Loucy (cell line): ENCODE measurements at regions not wholly inside any gene's neighbourhood (a gene's known extent, or its start where the extent isn't known, plus 50 kb on each side); places are given as distances from the start of the nearest gene placed in this dataset.

Experiments
- H2AFZ ChIP-seq: fragments of 200-600 bp; sonication (generic); 2 replicates; pipeline ENCODE4 v1.6.0; 2016; ENCODE audit warnings: antibody characterized with exemption, mild to moderate bottlenecking, low read length, moderate library complexity
- H3F3A ChIP-seq: fragments of 200-600 bp; 2 replicates; pipeline ENCODE4 v1.6.0; 2016; ENCODE audit warnings: antibody characterized with exemption, low read depth, mild to moderate bottlenecking
- H3K27me3 ChIP-seq: fragments of 200-600 bp; sonication (generic); 2 replicates; pipeline ENCODE4 v1.6.1; 2014; ENCODE audit warnings: low read length, mild to moderate bottlenecking; ENCODE audit not compliant: insufficient read depth, poor library complexity, severe bottlenecking
- H3K36me3 ChIP-seq: fragments of 200-600 bp; sonication (generic); 2 replicates; pipeline ENCODE4 v1.6.1; 2016; ENCODE audit warnings: low read length; ENCODE audit not compliant: insufficient read depth
- H3K4me1 ChIP-seq: fragments of 200-600 bp; sonication (generic); 2 replicates; pipeline ENCODE4 v1.5.1; 2014; ENCODE audit warnings: low read length, mild to moderate bottlenecking; ENCODE audit not compliant: insufficient read depth, poor library complexity, severe bottlenecking
- H3K4me2 ChIP-seq: fragments of 200-600 bp; sonication (generic); 2 replicates; pipeline ENCODE4 v1.6.0; 2014; ENCODE audit warnings: antibody characterized with exemption, low read length, low read depth, mild to moderate bottlenecking; ENCODE audit not compliant: poor library complexity, severe bottlenecking
- H3K4me3 ChIP-seq: fragments of 200-600 bp; sonication (generic); 2 replicates; pipeline ENCODE4 v1.5.1; 2014; ENCODE audit warnings: low read length, mild to moderate bottlenecking, mixed read lengths; ENCODE audit not compliant: poor library complexity, severe bottlenecking
- H3K79me2 ChIP-seq: fragments of 200-600 bp; sonication (generic); 2 replicates; pipeline ENCODE4 v1.6.1; 2014; ENCODE audit warnings: low read length; ENCODE audit not compliant: insufficient read depth
- H3K9ac ChIP-seq: fragments of 200-600 bp; sonication (generic); 2 replicates; pipeline ENCODE4 v1.6.0; 2014; ENCODE audit warnings: mild to moderate bottlenecking, low read depth, low read length, moderate library complexity; ENCODE audit not compliant: poor library complexity, severe bottlenecking
- H3K9me2 ChIP-seq: fragments of 200-600 bp; sonication (generic); replicated peaks from 2 replicates; pipeline ENCODE4 v1.6.1; 2016; ENCODE audit warnings: low read depth, low read length, mixed read lengths
- H3K9me3 ChIP-seq: fragments of 200-600 bp; sonication (generic); 2 replicates; pipeline ENCODE4 v1.6.1; 2014; ENCODE audit warnings: mild to moderate bottlenecking, antibody characterized with exemption, low read length, low read depth; ENCODE audit not compliant: insufficient read depth
- H4K20me1 ChIP-seq: fragments of 200-600 bp; sonication (generic); 2 replicates; pipeline ENCODE4 v1.6.0; 2014; ENCODE audit warnings: antibody characterized with exemption, low read length, mild to moderate bottlenecking; ENCODE audit not compliant: insufficient read depth, poor library complexity, severe bottlenecking
- CTCF ChIP-seq: fragments of 200-600 bp; sonication (generic); conservative IDR thresholded peaks from 2 replicates; pipeline ENCODE4 v1.5.1; 2014; ENCODE audit warnings: mild to moderate bottlenecking, antibody characterized with exemption, low read length
- EZH2phosphoT487 ChIP-seq: fragments of 200-600 bp; IDR thresholded peaks from 2 replicates; pipeline ENCODE4 v1.6.1; 2018; ENCODE audit warnings: antibody characterized with exemption, mild to moderate bottlenecking, moderate library complexity, borderline replicate concordance

GRCh38 chr4:14184265-14184664 is 556.7 kb upstream of the BOD1L1 start:
- H2AFZ ChIP-seq: 0 out of 2 replicates have a peak overlapping the region, but pooled peaks have one; percentile 3
- H3K79me2 ChIP-seq: no peaks in the 10 kb centered on the region
- H3K4me3 ChIP-seq: no peak overlapping the region
- TF ChIP-seq EZH2phosphoT487 (no peak), CTCF (no peak)
- H4K20me1 ChIP-seq: no peaks in the 10 kb centered on the region
- H3K27me3 ChIP-seq: no peaks in the 10 kb centered on the region
- H3K9me3 ChIP-seq: no peaks in the 10 kb centered on the region
- peaks cover 64% of the 10 kb centered on the region for H3K4me1 ChIP-seq
- H3K36me3 ChIP-seq: no peaks in the 10 kb centered on the region
- no peaks in the 10 kb centered on the region for H3F3A ChIP-seq
- peak overlapping the region; percentile 40 for H3K4me2 ChIP-seq
- H3K9ac ChIP-seq: peak overlapping the region; percentile 4
- H3K9me2 ChIP-seq: no peaks in the 10 kb centered on the region

GRCh38 chr4:14184767-14185166 is 557.2 kb upstream of the BOD1L1 start:
- H3K4me1 ChIP-seq: peaks cover 59% of the 10 kb centered on the region

GRCh38 chr4:14188214-14188613 is 560.7 kb upstream of the BOD1L1 start:
- no peak for TF ChIP-seq EZH2phosphoT487
- no peak for TF ChIP-seq CTCF
- H3K4me2 ChIP-seq: no peak overlapping the region
- H2AFZ ChIP-seq: no peak overlapping the region
- no peak overlapping the region for H3K9ac ChIP-seq
- no peaks in the 10 kb centered on the region for H3F3A ChIP-seq
- no peak overlapping the region for H3K4me3 ChIP-seq
- H3K79me2 ChIP-seq: no peaks in the 10 kb centered on the region
- no peaks in the 10 kb centered on the region for H4K20me1 ChIP-seq
- no peaks in the 10 kb centered on the region for H3K27me3 ChIP-seq
- H3K9me3 ChIP-seq: no peaks in the 10 kb centered on the region
- H3K9me2 ChIP-seq: no peaks in the 10 kb centered on the region
- H3K36me3 ChIP-seq: no peaks in the 10 kb centered on the region
- H3K4me1 ChIP-seq: peaks cover 32% of the 10 kb centered on the region

More at GRCh38 chr4:14184767-14185166, 557.2 kb upstream of the BOD1L1 start:
- Histone ChIP-seq H3K9ac (peak overlapping the region; percentile 4), H3K4me2 (peak overlapping the region; percentile 40), H3K9me2 (no peaks in the 10 kb centered on the region), H2AFZ (0 out of 2 replicates have a peak overlapping the region, but pooled peaks have one; percentile 3), H3K79me2 (no peaks in the 10 kb centered on the region), H4K20me1 (no peaks in the 10 kb centered on the region), H3K4me3 (no peak overlapping the region), H3K36me3 (no peaks in the 10 kb centered on the region), H3F3A (no peaks in the 10 kb centered on the region), H3K9me3 (no peaks in the 10 kb centered on the region), H3K27me3 (no peaks in the 10 kb centered on the region)
- TF ChIP-seq CTCF (no peak), EZH2phosphoT487 (no peak)
